Cardiac muscle cell (in vitro differentiated cells and primary cell): ENCODE measurements at regions not wholly inside any gene's neighbourhood (a gene's known extent, or its start where the extent isn't known, plus 50 kb on each side); places are given as distances from the start of the nearest gene placed in this dataset.

Experiments
- DNase-seq, 2 donors: peaks; one replicate each; pipeline versions ENCODE4 v3.0.0 to v3.0.0-alpha.2; 2010 to 2017; ENCODE audit warnings: low read depth in 1 of 2, low spot score in 1 of 2
- H3K27ac ChIP-seq: fragments of 200-600 bp; sonication (generic); 2 replicates; pipeline ENCODE4 v1.5.1; 2016
- H3K27me3 ChIP-seq: fragments of 200-600 bp; sonication (generic); 2 replicates; pipeline ENCODE4 v1.6.0; 2016; ENCODE audit warnings: control low read depth
- H3K36me3 ChIP-seq: fragments of 200-600 bp; sonication (generic); 2 replicates; pipeline ENCODE4 v1.5.1; 2016; ENCODE audit warnings: control low read depth
- H3K4me1 ChIP-seq: fragments of 200-600 bp; sonication (generic); 2 replicates; pipeline ENCODE4 v1.8.1; 2017; ENCODE audit warnings: low read depth, mild to moderate bottlenecking, mixed run types
- H3K4me3 ChIP-seq: fragments of 200-600 bp; sonication (generic); 2 replicates; pipeline ENCODE4 v1.5.1; 2016; ENCODE audit warnings: mild to moderate bottlenecking
- H3K9me3 ChIP-seq: fragments of 200-600 bp; sonication (generic); 2 replicates; pipeline ENCODE4 v1.5.1; 2017; ENCODE audit warnings: low read depth, mild to moderate bottlenecking, control low read depth
- CTCF ChIP-seq: IDR thresholded peaks from 2 replicates; pipeline ENCODE4 v1.5.1; 2012; ENCODE audit warnings: low read depth, mild to moderate bottlenecking, low read length

GRCh38 chr14:40758076-40758475, 848.6 kb upstream of the LRFN5 start:
- H3K4me1 ChIP-seq, result no peaks in the 10 kb centered on the region
- no peak for TF ChIP-seq CTCF

GRCh38 chr14:40757376-40757950, 849.2 kb upstream of the LRFN5 start:
- no peaks in the 10 kb centered on the region for H3K27me3 ChIP-seq
- TF ChIP-seq CTCF, result no peak
- no peak overlapping the region for H3K4me3 ChIP-seq
- no peak for DNase-seq
- no peaks in the 10 kb centered on the region for H3K4me1 ChIP-seq
- H3K27ac ChIP-seq, result no peak overlapping the region
- H3K9me3 ChIP-seq, result no peaks in the 10 kb centered on the region
- H3K36me3 ChIP-seq, result no peaks in the 10 kb centered on the region

More at GRCh38 chr14:40758076-40758475, 848.6 kb upstream of the LRFN5 start:
- no peak overlapping the region for H3K27ac ChIP-seq
- H3K9me3 ChIP-seq, result no peaks in the 10 kb centered on the region
- H3K27me3 ChIP-seq, result no peaks in the 10 kb centered on the region
- DNase-seq, result no peak
- H3K4me3 ChIP-seq, result no peak overlapping the region
- no peaks in the 10 kb centered on the region for H3K36me3 ChIP-seq

- no peak overlapping the region for H3K4me3 ChIP-seq
- no peak overlapping the region for H3K27ac ChIP-seq
- TF ChIP-seq CTCF, result no peak
- no peak for DNase-seq
- no peaks in the 10 kb centered on the region for H3K36me3 ChIP-seq
- no peaks in the 10 kb centered on the region for H3K27me3 ChIP-seq
- H3K4me1 ChIP-seq, result no peaks in the 10 kb centered on the region
- H3K9me3 ChIP-seq, result no peaks in the 10 kb centered on the region
These were observed 873.5 kb upstream of the LRFN5 start for GRCh38 chr14:40733206-40733605.

GRCh38 chr14:40727107-40727506, 879.6 kb upstream of the LRFN5 start:
- Histone ChIP-seq H3K27me3 (no peaks in the 10 kb centered on the region), H3K9me3 (no peaks in the 10 kb centered on the region), H3K4me3 (no peak overlapping the region), H3K27ac (no peak overlapping the region), H3K36me3 (no peaks in the 10 kb centered on the region), H3K4me1 (no peaks in the 10 kb centered on the region)
- TF ChIP-seq CTCF, result no peak
- DNase-seq, result no peak

GRCh38 chr14:40713387-40713786, 893.3 kb upstream of the LRFN5 start:
- Histone ChIP-seq H3K36me3 (no peaks in the 10 kb centered on the region), H3K4me1 (no peaks in the 10 kb centered on the region), H3K27me3 (no peaks in the 10 kb centered on the region), H3K27ac (no peak overlapping the region), H3K9me3 (no peaks in the 10 kb centered on the region), H3K4me3 (no peak overlapping the region)
- TF ChIP-seq CTCF, result no peak
- no peak for DNase-seq

- Histone ChIP-seq H3K36me3 (no peaks in the 10 kb centered on the region), H3K27me3 (no peaks in the 10 kb centered on the region), H3K9me3 (no peaks in the 10 kb centered on the region), H3K27ac (no peak overlapping the region), H3K4me3 (no peak overlapping the region), H3K4me1 (no peaks in the 10 kb centered on the region)
- no peak for TF ChIP-seq CTCF
- DNase-seq, result no peak
These were observed 909.4 kb upstream of the LRFN5 start for GRCh38 chr14:40697231-40697630.
